GM10266 (cell line): ENCODE measurements at regions not wholly inside any gene's neighbourhood (a gene's known extent, or its start where the extent isn't known, plus 50 kb on each side); places are given as distances from the start of the nearest gene placed in this dataset.

Experiments
- DNase-seq: peaks from one replicate; pipeline ENCODE4 v3.0.0; 2012; ENCODE audit errors: extremely low spot score
- TF ChIP-seq, protein P1 (sequence below): IDR thresholded peaks from 2 replicates; pipeline ENCODE4 v1.5.1; 2012; ENCODE audit warnings: mild to moderate bottlenecking, low read depth; ENCODE audit not compliant: control insufficient read depth, insufficient read depth; ENCODE audit errors: missing control alignments

DNA sequence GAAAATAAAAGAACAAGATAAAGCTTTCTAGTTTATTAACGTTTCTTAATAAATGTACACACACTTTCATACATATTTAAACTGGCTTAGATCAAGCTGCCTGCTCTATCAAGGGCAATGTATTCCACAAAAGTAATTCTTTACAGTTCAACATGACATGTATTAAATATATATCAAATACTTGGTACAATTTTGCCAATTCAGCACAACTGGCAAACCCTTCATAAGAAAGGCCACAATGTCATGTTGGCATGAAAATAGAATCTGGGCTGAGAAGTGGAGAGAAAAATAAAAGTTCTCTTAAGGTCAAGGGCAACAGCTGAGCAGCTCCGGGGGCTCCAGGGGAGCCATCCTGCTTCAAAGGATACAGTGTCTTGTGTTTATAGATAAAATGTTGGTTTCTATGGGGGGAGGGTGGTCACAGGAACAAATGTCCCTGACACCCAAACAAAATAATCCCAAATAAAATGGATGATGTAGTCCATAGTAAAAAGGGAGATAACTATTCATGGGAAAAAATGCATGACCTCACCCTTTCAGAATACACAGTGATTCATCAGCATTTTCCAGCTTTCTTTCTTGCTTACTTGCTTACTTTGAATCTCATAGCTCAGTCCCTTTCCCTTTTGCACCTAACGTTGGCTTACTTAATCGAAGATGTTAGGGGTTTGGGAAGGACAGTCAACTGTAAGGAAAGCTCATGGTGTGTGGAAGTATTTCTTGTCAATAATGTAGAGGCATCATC lies 494.9 kb downstream of the NYAP2 start:
- no peak for DNase-seq
- TF ChIP-seq, protein P1, sequence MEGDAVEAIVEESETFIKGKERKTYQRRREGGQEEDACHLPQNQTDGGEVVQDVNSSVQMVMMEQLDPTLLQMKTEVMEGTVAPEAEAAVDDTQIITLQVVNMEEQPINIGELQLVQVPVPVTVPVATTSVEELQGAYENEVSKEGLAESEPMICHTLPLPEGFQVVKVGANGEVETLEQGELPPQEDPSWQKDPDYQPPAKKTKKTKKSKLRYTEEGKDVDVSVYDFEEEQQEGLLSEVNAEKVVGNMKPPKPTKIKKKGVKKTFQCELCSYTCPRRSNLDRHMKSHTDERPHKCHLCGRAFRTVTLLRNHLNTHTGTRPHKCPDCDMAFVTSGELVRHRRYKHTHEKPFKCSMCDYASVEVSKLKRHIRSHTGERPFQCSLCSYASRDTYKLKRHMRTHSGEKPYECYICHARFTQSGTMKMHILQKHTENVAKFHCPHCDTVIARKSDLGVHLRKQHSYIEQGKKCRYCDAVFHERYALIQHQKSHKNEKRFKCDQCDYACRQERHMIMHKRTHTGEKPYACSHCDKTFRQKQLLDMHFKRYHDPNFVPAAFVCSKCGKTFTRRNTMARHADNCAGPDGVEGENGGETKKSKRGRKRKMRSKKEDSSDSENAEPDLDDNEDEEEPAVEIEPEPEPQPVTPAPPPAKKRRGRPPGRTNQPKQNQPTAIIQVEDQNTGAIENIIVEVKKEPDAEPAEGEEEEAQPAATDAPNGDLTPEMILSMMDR: no peak

DNA sequence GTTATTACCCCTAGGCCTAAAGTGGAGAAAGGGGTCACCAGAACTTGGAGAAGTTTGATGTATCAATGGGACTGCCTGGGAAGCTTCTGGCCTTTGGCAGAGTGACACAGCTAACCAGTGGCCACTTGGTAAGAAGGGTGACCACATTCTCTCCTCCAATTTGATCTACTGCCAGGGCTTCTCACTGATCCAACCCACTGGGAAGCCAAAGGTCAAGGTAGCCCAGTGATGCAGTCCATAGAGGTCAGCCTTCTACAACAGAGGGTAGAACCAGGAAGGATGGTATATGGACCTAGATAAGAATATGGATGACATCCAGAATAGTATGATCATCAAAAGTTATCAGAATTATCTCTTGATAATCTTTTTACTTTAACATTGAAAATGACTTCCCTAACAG lies 493.6 kb downstream of the NYAP2 start:
- no peak for DNase-seq
- TF ChIP-seq, protein P1: no peak

DNA sequence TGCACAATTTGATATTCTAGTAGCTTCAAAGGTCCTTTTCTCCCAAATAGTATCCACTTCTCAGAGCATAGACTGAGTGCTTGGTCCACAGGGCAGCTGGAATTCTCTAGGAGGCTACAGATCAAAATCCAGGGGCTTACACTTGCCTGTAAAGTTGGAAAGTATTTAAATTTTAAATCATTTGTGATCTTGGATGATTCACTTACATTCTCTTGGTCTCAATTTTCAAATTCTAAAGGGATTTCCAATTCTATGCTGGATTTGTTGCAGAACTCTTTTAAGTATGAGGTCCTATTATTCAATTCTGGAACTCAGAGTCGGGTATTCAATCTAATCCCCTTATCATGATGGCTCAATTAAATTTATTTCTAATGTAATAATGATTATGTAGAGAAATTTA lies 492.3 kb downstream of the NYAP2 start:
- TF ChIP-seq, protein P1: no peak

DNA sequence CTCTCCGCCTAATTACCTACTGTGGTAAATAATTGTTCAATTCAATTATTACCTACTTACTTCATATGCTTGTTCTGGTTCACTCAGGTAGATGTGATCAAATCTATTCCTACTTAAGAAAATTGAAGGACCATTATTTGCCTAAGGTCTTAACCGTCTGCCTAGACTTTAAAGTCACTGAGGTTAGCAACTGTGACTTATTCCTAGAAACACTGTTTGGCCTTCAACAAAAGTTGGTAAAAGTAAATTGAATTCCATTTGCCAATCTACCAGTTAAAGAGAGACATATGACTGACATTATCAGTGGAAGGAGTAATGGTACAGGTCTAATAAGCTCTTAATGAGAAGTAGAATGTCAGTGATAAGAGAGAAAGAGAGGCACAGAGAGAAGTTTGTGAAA lies 491.5 kb downstream of the NYAP2 start:
- TF ChIP-seq, protein P1: no peak
- DNase-seq: no peak

More for the DNA sequence above, 492.3 kb downstream of the NYAP2 start:
- no peak for DNase-seq

DNA sequence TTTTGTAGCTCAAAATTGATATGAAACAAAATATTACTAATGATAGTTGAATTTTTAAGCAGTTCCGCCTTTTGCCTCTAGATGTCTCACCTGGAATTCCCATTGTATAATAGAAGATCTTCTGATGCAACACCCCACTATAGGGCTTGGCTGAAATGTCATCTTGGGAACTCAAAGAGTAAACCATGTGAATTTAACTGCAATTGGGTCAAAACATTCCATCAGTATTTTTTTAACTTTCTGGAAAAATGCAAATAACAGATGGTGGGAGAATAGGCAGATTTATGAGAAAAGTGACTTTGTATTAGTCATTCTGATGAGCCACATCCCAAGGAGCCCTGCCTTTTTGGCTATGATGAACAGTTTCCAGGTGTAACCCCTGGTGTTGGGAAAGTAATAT lies 489.9 kb downstream of the NYAP2 start:
- TF ChIP-seq, protein P1: peak; percentile 62

DNA sequence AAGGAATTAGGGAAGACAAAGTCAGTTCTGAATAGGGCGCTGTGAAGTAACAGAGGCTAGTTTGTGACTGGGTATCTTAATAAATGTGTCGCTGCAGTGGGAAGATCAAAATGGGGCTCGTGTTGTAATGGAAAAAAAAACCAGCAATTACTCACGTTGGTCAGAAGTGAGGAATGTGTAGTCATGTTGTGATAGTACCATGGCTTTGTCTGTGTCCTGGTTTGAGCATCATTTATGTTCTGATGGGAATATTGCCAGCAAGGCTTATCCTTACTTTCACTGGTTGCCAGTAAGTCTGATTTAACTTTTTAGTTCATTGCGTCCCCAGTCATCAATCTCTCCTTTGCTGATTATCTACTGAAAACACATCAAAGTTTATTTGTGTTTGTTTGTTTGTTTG lies 467.6 kb downstream of the NYAP2 start:
- TF ChIP-seq, protein P1: no peak
- no peak for DNase-seq

More for the DNA sequence above, 489.9 kb downstream of the NYAP2 start:
- peak; percentile 16 for DNase-seq

DNA sequence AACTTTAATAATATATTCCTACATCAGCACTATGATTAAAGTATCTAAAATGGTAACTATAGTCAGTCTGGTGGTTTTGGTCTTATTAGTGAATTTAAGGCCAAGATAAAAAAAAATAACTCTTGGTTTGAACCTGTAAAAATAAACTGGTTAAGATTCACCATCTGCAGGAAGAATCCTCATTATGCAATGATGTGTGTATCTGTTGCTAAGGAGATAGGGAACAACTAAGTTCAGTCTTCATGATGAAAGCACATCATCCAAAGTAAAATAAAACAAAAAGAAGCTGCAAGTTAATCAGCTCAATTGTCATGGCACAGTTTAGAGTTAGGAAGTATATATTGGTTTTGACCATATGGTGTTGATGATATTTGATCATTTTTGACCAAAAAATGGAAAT lies 466.0 kb downstream of the NYAP2 start:
- DNase-seq: no peak
- TF ChIP-seq, protein P1: no peak
